Neural progenitor cell (in vitro differentiated cells): ENCODE measurements at regions not wholly inside any gene's neighbourhood (a gene's known extent, or its start where the extent isn't known, plus 50 kb on each side); places are given as distances from the start of the nearest gene placed in this dataset.

Experiments
- CTCF ChIP-seq: fragments of 200-600 bp; sonication (generic); IDR thresholded peaks from 2 replicates; pipeline ENCODE4 v1.5.1; 2017; ENCODE audit warnings: antibody characterized with exemption, mild to moderate bottlenecking
- EZH2phosphoT487 ChIP-seq: fragments of 200-600 bp; sonication (generic); IDR thresholded peaks from 2 replicates; pipeline ENCODE4 v1.6.1; 2017; ENCODE audit warnings: antibody characterized with exemption

GRCh38 chr5:155895484-155895883 is 431.5 kb upstream of the SGCD start:
- TF ChIP-seq CTCF (no peak), EZH2phosphoT487 (no peak)
